AG20443 (cell line): ENCODE measurements at regions not wholly inside any gene's neighbourhood (a gene's known extent, or its start where the extent isn't known, plus 50 kb on each side); places are given as distances from the start of the nearest gene placed in this dataset.
"Not testable (repeated sequence)": the region's sequence is repeated elsewhere in the genome, so short reads cannot be mapped to it uniquely, and the experiment has no call there.

Experiments used
- DNase-seq: peaks from one replicate; pipeline ENCODE4 v3.0.0; 2012; ENCODE audit warnings: low spot score, mixed read lengths

- no peak for DNase-seq
Measured at GRCh38 chr6:112933947-112934346, 586.8 kb downstream of the RFPL4B start.

GRCh38 chr6:112934433-112935327 lies 587.5 kb downstream of the RFPL4B start:
- no peak for DNase-seq

DNA sequence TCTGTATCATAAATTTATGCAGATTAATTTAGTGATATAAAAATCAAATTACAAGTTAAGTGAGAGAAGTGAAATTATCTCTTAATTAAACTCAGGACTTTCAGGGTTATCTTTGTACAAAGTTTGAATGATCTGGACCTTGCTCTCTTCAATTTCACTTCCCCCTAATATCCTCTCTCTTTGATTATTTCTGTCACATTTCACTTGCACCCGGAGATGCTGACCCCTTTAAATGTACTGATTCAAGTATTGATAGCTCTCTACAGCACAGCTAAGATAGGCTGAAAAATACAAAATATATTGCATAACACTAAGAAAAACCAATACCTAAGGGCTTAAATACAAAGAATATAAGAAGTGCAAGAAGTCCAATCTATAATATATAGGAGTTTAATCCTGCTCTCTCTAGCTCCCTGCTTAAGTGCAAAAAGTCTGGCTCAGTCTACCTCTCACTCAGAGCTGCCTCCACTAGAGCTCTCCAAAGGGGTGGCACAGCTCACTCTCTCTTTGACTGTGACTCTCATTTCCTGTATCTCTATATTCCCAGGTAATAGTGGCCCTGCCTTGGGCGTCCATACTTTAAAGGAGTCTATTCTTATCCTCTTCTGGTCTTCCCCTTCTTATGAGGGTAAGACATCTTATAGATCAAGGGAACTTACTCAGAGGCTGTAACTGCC lies 588.4 kb downstream of the RFPL4B start:
- DNase-seq: no peak

DNA sequence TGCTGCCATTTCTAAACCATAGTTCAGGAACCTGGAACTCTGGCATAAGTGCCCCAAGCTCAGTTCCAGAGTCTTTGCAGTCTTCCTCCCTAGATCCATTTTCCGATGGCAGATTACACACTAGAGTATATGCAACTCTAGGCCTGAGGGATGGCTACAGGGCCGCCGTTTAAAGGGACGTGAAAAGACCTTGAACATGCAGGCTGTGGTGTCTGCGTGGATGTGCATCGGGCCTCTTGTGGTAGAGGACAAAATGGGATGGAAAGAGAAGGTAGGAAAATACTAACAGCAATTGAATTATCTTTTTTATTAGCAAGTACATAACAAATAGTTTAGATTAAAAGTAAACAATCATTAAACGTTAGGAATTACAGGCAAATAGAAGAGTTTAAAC lies 588.9 kb downstream of the RFPL4B start:
- DNase-seq: no peak

DNA sequence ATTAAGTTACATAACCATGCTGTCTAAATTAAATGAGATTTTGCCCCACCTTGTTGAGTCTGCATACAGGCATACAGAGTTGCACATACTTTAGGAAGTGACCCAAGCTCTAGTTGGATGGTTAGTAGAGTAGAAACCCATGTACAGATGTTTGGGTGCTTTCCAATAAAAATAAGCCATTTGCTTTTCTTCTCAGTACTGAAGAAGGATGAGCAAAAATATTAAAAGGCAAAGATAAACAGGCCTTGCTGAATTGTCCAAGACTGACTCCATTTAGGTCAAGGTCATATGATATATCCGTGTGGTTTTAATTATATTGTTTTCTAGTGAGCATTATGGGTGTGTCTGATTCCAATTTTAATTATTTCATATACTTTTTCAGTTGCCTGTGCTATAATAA lies 589.4 kb downstream of the RFPL4B start:
- DNase-seq: peak; percentile 32

DNA sequence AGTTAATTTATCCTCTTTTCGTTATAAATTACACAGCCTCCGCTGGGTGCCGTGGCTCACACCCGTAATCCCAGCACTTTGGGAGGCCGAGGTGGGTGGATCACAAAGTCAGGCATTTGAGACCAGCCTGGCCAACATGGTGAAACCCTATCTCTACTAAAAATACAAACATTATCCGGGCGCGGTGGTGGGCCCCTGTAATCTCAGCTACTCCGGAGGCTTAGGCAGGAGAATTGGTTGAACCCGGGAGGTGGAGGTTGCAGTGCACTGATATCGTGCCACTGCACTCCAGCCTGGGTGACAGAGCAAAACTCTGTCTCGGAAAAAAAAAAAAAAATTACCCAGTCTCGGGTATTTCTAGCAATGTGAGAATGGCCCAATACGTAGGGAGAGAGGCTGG lies 590.6 kb downstream of the RFPL4B start:
- not testable (repeated sequence) for DNase-seq

DNA sequence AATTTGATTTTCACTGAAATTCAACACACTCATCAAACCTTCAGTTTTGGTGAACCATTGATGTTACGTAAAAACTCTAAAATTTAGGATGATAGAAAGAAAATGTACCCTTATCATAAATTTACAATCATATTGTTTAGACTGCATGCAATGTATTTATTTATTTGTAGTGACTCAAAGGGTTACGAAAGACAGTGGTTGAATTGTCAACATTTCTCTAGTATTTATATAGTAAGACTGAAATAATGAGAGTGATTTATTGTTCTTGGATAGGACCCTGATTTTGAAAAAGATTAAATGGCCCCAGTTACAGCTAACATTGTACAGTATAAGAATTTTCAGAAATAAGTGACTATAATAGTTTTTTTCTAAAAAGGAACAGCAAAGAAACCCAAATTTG lies 591.5 kb downstream of the RFPL4B start:
- DNase-seq: no peak

- DNase-seq: no peak
Measured at GRCh38 chr6:112939563-112939962, 592.4 kb downstream of the RFPL4B start.

DNA sequence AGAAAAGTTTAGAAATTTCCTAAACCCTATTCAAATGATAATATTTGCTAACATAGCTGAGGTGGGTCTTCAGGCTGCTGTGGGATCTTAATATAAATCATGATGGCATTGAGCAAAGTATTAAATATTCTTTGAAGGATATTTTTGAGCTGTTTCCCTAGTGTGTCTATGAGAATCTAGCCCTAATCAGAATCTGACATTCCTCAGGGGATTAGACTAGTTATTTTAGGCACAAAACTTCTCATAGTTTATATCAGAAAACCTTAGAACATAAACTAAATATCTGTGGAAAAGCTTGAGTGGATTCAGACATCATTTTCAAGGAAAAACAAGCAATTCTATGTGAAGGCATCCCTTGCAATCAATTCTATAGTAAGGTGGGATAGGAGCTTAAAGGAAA lies 594.5 kb downstream of the RFPL4B start:
- DNase-seq: no peak

- no peak for DNase-seq
Measured at GRCh38 chr6:112946051-112946450, 598.9 kb downstream of the RFPL4B start.

- no peak for DNase-seq
Measured at GRCh38 chr6:112947507-112947906, 600.4 kb downstream of the RFPL4B start.

- no peak for DNase-seq
Measured at GRCh38 chr6:112951829-112952228, 604.7 kb downstream of the RFPL4B start.

GRCh38 chr6:112955743-112956142 lies 608.6 kb downstream of the RFPL4B start:
- DNase-seq: not testable (repeated sequence)

DNA sequence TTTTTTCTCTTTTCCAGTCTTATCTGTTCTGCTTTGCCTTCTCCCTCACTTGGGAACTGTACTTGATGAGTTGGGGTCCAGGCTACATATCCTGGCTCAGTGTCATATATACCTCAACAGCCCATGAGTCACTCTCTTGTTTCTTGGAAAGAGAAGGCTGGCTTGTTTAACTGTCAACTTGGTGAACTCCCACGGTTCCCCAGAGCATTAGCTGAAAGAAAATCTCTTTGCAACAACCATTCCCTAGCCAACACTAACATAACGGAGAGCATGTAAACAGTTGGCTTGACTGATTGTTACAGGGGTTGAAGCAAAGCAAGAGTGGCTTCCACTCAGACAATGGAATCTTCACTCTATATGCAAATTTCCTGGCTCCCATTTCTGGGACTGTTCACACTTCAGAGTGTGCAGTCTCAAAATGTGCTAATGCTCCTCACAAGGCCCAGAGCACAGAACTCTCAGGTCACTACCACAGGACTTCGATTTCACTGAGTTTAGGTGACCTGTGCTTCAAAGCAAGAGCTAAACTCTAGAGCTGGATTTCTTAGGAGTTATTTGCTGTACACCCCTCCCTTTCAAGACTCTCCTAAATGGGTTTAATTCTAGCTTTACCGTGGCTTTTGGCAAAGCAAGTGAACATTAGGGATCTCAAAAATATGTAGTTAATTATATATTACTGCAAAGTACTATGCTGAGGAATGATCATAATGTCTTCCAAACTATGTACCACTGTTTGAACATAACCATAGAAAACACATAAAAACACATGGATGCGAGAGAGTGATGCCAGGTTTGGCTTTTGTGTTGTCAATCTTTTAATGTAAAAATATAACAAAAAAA lies 609.8 kb downstream of the RFPL4B start:
- peak; percentile 48 for DNase-seq

- no peak for DNase-seq
Measured at GRCh38 chr6:112957536-112957916, 610.4 kb downstream of the RFPL4B start.

DNA sequence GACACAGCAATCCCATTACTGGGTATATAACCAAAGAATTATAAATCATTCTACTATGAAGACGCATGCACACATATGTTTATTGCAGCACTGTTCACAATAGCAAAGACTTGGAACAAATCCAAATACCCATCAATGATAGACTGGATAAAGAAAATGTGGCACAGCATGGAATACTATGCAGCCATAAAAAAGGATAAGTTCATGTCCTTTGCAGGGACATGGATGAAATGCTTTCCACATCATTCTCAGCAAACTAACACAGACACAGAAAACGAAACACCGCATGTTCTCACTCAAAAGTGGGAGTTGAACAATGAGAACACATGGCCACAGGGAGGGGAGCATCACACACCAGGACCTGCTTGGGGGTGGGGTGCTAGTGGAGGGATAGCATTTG lies 613.0 kb downstream of the RFPL4B start:
- DNase-seq: not testable (repeated sequence)

GRCh38 chr6:112967974-112968373 lies 620.8 kb downstream of the RFPL4B start:
- no peak for DNase-seq

DNA sequence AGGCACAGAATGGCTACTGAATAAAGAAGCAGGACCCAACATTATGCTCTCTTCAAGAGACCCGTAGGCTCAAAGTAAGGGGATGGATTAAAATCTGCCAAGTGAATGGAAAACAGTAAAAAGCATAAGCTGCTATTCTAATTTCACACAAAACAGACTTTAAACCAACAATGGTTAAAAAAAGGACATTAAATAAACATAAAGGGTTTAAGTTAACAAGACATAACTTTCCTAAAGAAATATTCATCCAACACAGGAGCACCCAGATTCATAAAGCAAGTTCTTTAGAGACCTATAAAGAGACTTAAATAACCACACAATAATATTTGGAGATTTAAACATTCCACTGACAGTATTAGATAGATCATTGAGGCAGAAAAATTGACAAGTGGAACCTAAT lies 624.5 kb downstream of the RFPL4B start:
- no peak for DNase-seq

- not testable (repeated sequence) for DNase-seq
Measured at GRCh38 chr6:112974931-112975330, 627.8 kb downstream of the RFPL4B start.

DNA sequence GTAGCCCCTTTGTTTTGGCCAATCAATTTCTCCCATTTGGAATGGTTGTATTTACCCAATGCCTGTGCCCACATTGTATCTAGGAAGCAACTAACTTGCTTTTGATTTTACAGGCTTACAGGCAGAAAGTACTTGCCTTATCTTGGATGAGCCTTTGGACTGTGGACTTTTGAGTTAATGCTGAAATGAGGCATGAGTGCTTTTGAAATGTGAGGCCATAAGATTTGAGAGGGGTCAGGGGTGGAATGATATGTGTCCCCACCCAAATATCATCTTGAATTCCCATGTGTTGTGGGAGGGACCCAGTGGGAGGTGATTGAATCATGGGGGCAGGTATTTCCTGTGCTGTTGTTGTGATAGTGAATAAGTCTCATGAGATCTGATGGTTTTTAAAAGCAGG lies 629.4 kb downstream of the RFPL4B start:
- not testable (repeated sequence) for DNase-seq

DNA sequence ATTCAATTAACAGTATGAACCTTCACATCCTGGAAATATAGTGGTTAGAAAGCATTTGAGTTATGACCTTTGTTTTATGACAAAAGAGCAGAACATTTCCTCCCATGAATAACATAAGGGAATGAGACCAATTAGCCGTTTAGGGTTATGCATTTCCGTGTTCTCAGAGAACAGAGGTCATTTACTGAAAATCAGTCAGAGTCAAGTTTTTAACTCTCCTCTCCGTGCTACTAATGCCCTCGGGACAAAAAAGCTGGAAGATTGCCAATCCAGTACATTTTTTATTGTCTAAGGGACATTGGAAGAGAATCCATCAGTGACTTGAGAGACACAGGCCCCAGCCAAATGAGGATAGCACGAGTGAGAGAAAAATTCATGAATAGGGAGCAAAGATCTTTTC lies 632.7 kb downstream of the RFPL4B start:
- DNase-seq: peak; percentile 18

DNA sequence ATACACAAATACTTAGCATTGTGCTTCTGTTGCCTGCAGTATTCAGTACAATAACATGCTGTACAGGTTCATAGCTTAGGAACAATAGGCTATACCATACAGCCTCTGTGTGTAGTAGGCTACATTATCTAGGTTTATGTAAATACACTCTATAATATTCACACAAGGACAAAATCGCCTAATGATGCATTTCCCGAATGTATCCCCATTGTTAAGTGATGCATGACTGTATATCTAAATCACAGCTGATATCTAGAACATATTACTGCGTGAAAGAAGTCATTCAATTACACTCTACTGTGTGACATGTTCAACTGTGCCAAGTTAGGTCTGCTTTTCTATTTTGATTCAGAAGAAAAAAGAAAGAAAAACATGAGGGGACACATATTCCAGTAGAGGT lies 633.5 kb downstream of the RFPL4B start:
- DNase-seq: no peak
